NB4 (cell line): ENCODE measurements at regions not wholly inside any gene's neighbourhood (a gene's known extent, or its start where the extent isn't known, plus 50 kb on each side); places are given as distances from the start of the nearest gene placed in this dataset.

Experiments
- CTCF ChIP-seq: IDR thresholded peaks from one replicate; pipeline ENCODE4 v1.5.1; 2012; ENCODE audit warnings: low read depth, low read length
- MAX ChIP-seq: IDR thresholded peaks from 2 replicates; pipeline ENCODE4 v1.6.1; 2011; ENCODE audit warnings: low read depth, low read length

- no peak for TF ChIP-seq CTCF
- no peak for TF ChIP-seq MAX
These were observed 74.8 kb downstream of the ZNF280B start for GRCh38 chr22:22433770-22434169.
